HUES6 (cell line): ENCODE measurements at regions not wholly inside any gene's neighbourhood (a gene's known extent, or its start where the extent isn't known, plus 50 kb on each side); places are given as distances from the start of the nearest gene placed in this dataset.
A peak's percentile ranks its signal among the peaks of the same experiment; 100 is the strongest.

Experiments used
- H3K27ac ChIP-seq: 2 replicates; pipeline ENCODE4 v1.7.0; 2013; ENCODE audit warnings: low read depth, mild to moderate bottlenecking, low read length, inconsistent platforms
- H3K27me3 ChIP-seq: 2 replicates; pipeline ENCODE4 v1.6.1; 2013; ENCODE audit warnings: low read length; ENCODE audit not compliant: control insufficient read depth, insufficient read depth
- H3K36me3 ChIP-seq: 2 replicates; pipeline ENCODE4 v1.6.1; 2013; ENCODE audit warnings: low read length; ENCODE audit not compliant: control insufficient read depth, insufficient read depth
- H3K4me1 ChIP-seq: 2 replicates; pipeline ENCODE4 v1.6.1; 2013; ENCODE audit warnings: low read length; ENCODE audit not compliant: control insufficient read depth, insufficient read depth
- H3K4me3 ChIP-seq: 2 replicates; pipeline ENCODE4 v1.5.1; 2013; ENCODE audit warnings: low read depth, low read length
- H3K9ac ChIP-seq: one replicate; pipeline ENCODE4 v1.6.1; 2013; ENCODE audit warnings: mild to moderate bottlenecking, low read length
- H3K9me3 ChIP-seq: 2 replicates; pipeline ENCODE4 v1.6.1; 2013; ENCODE audit warnings: low read depth, low read length; ENCODE audit not compliant: control insufficient read depth, insufficient read depth

GRCh38 chr3:40593351-40593750 is 68.6 kb downstream of the ZNF621 start:
- H3K36me3 ChIP-seq, result no peaks in the 10 kb centered on the region
- no peak overlapping the region for H3K9ac ChIP-seq
- H3K4me3 ChIP-seq, result no peak overlapping the region
- H3K27ac ChIP-seq, result no peak overlapping the region
- H3K9me3 ChIP-seq, result no peaks in the 10 kb centered on the region
- no peaks in the 10 kb centered on the region for H3K27me3 ChIP-seq
- no peaks in the 10 kb centered on the region for H3K4me1 ChIP-seq

- Histone ChIP-seq H3K4me3 (no peak overlapping the region), H3K9ac (no peak overlapping the region), H3K4me1 (no peaks in the 10 kb centered on the region), H3K9me3 (no peaks in the 10 kb centered on the region), H3K27ac (no peak overlapping the region), H3K27me3 (no peaks in the 10 kb centered on the region), H3K36me3 (no peaks in the 10 kb centered on the region)
These were observed 72.7 kb downstream of the ZNF621 start for GRCh38 chr3:40597441-40597840.

GRCh38 chr3:40598338-40598737 is 73.6 kb downstream of the ZNF621 start:
- H3K4me3 ChIP-seq, result no peak overlapping the region

GRCh38 chr3:40598962-40599361 is 74.2 kb downstream of the ZNF621 start:
- no peak overlapping the region for H3K9ac ChIP-seq
- no peak overlapping the region for H3K4me3 ChIP-seq
- H3K27me3 ChIP-seq, result no peaks in the 10 kb centered on the region
- H3K27ac ChIP-seq, result no peak overlapping the region
- no peaks in the 10 kb centered on the region for H3K36me3 ChIP-seq
- H3K4me1 ChIP-seq, result no peaks in the 10 kb centered on the region
- H3K9me3 ChIP-seq, result no peaks in the 10 kb centered on the region

More at GRCh38 chr3:40598338-40598737, 73.6 kb downstream of the ZNF621 start:
- Histone ChIP-seq H3K27ac (no peak overlapping the region), H3K27me3 (no peaks in the 10 kb centered on the region), H3K4me1 (no peaks in the 10 kb centered on the region), H3K9ac (no peak overlapping the region), H3K36me3 (no peaks in the 10 kb centered on the region), H3K9me3 (no peaks in the 10 kb centered on the region)

GRCh38 chr3:40602778-40603385 is 78.1 kb downstream of the ZNF621 start:
- H3K4me3 ChIP-seq, result no peak overlapping the region
- no peaks in the 10 kb centered on the region for H3K4me1 ChIP-seq
- H3K27me3 ChIP-seq, result no peaks in the 10 kb centered on the region

GRCh38 chr3:40605960-40606359 is 81.2 kb downstream of the ZNF621 start:
- no peak overlapping the region for H3K9ac ChIP-seq
- no peaks in the 10 kb centered on the region for H3K9me3 ChIP-seq
- no peaks in the 10 kb centered on the region for H3K27me3 ChIP-seq
- H3K4me3 ChIP-seq, result no peak overlapping the region
- no peaks in the 10 kb centered on the region for H3K36me3 ChIP-seq
- no peak overlapping the region for H3K27ac ChIP-seq
- no peaks in the 10 kb centered on the region for H3K4me1 ChIP-seq

More at GRCh38 chr3:40602778-40603385, 78.1 kb downstream of the ZNF621 start:
- Histone ChIP-seq H3K9me3 (no peaks in the 10 kb centered on the region), H3K9ac (no peak overlapping the region), H3K27ac (no peak overlapping the region), H3K36me3 (no peaks in the 10 kb centered on the region)

GRCh38 chr3:40608091-40608490 is 83.3 kb downstream of the ZNF621 start:
- no peaks in the 10 kb centered on the region for H3K9me3 ChIP-seq
- H3K27me3 ChIP-seq, result no peaks in the 10 kb centered on the region
- peaks cover 17% of the 10 kb centered on the region for H3K4me1 ChIP-seq
- no peaks in the 10 kb centered on the region for H3K36me3 ChIP-seq
- no peak overlapping the region for H3K27ac ChIP-seq
- no peak overlapping the region for H3K9ac ChIP-seq
- no peak overlapping the region for H3K4me3 ChIP-seq

GRCh38 chr3:40613306-40613705 is 88.5 kb downstream of the ZNF621 start:
- Histone ChIP-seq H3K36me3 (no peaks in the 10 kb centered on the region), H3K9ac (no peak overlapping the region), H3K27ac (no peak overlapping the region), H3K4me3 (no peak overlapping the region), H3K27me3 (no peaks in the 10 kb centered on the region; the same call in 1 of the 2 replicates), H3K4me1 (peaks cover 36% of the 10 kb centered on the region), H3K9me3 (no peaks in the 10 kb centered on the region)

- no peaks in the 10 kb centered on the region for H3K36me3 ChIP-seq
- peak overlapping the region; percentile 45 for H3K4me3 ChIP-seq
- H3K27ac ChIP-seq, result no peak overlapping the region
- no peaks in the 10 kb centered on the region for H3K9me3 ChIP-seq
- peaks cover 36% of the 10 kb centered on the region for H3K4me1 ChIP-seq
- no peaks in the 10 kb centered on the region; the same call in 1 of the 2 replicates for H3K27me3 ChIP-seq
- peak overlapping the region; percentile 32 for H3K9ac ChIP-seq
These were observed 90.6 kb downstream of the ZNF621 start for GRCh38 chr3:40615110-40615915.

GRCh38 chr3:40615918-40616819 is 91.4 kb downstream of the ZNF621 start:
- H3K36me3 ChIP-seq, result no peaks in the 10 kb centered on the region
- H3K9ac ChIP-seq, result peak overlapping the region; percentile 32
- H3K27me3 ChIP-seq, result no peaks in the 10 kb centered on the region; the same call in 1 of the 2 replicates
- no peaks in the 10 kb centered on the region for H3K9me3 ChIP-seq
- peaks cover 36% of the 10 kb centered on the region for H3K4me1 ChIP-seq
- H3K4me3 ChIP-seq, result peak overlapping the region; percentile 45
- no peak overlapping the region for H3K27ac ChIP-seq
